IMR-90 (cell line): ENCODE measurements at regions not wholly inside any gene's neighbourhood (a gene's known extent, or its start where the extent isn't known, plus 50 kb on each side); places are given as distances from the start of the nearest gene placed in this dataset.

ENCODE experiments used
- CTCF ChIP-seq: conservative IDR thresholded peaks from 2 replicates; pipeline ENCODE4 v1.5.1; 2012; ENCODE audit warnings: mild to moderate bottlenecking, low read depth, low read length, improper control_type of control experiment
- MAFK ChIP-seq: IDR thresholded peaks from 2 replicates; pipeline ENCODE4 v1.6.1; 2012; ENCODE audit warnings: low read depth, low read length, improper control_type of control experiment
- MAZ ChIP-seq: IDR thresholded peaks from 2 replicates; pipeline ENCODE4 v1.6.1; 2012; ENCODE audit warnings: low read depth, mild to moderate bottlenecking, low read length, improper control_type of control experiment, moderate library complexity, borderline replicate concordance
- POLR2A ChIP-seq: IDR thresholded peaks from 2 replicates; pipeline ENCODE4 v1.6.1; 2012; ENCODE audit warnings: mild to moderate bottlenecking, low read depth, low read length
- RAD21 ChIP-seq: IDR thresholded peaks from 2 replicates; pipeline ENCODE4 v1.6.1; 2012; ENCODE audit warnings: low read length, improper control_type of control experiment
- RCOR1 ChIP-seq: IDR thresholded peaks from 2 replicates; pipeline ENCODE4 v1.6.1; 2012; ENCODE audit warnings: mild to moderate bottlenecking, low read length, improper control_type of control experiment; ENCODE audit not compliant: insufficient replicate concordance
- RFX5 ChIP-seq: IDR thresholded peaks from 2 replicates; pipeline ENCODE4 v1.8.0; 2012; ENCODE audit warnings: low read depth, mild to moderate bottlenecking, low read length, moderate library complexity
- USF2 ChIP-seq: fragments of 150-350 bp; IDR thresholded peaks from 2 replicates; pipeline ENCODE4 v1.6.1; 2017; ENCODE audit warnings: mild to moderate bottlenecking, antibody characterized with exemption, low read length, low read depth

- TF ChIP-seq MAFK (no peak), MAZ (no peak), CTCF (no peak), POLR2A (no peak), USF2 (no peak), RCOR1 (no peak), RFX5 (no peak), RAD21 (peak; percentile 17; the same call in 1 of the 2 replicates)
These were observed 103.3 kb upstream of the AKIP1 start for GRCh38 chr11:8807544-8808225.
